ENCODE measurements at regions not wholly inside any gene's neighbourhood (a gene's known extent, or its start where the extent isn't known, plus 50 kb on each side); places are given as distances from the start of the nearest gene placed in this dataset.

GRCh38 chr17:6893382-6894205 lies 62.1 kb upstream of the TEKT1 start:
- peak in 2 of 8 experiments; percentile 31 to 39 for ATAC-seq (replicated peaks in 6 of 8)
- Histone ChIP-seq H3K27ac (no peak overlapping the region), H3K4me3 (no peak overlapping the region), H3K4me1 (replicated peaks in 1 of 2) (no peaks in the 10 kb centered on the region)
- in situ Hi-C loops (cut with MboI; ENCODE audit: low pct_unique_long_range_greater_than_20kb in 2 of 9, low sequenced_read_pairs in 9 of 9, unreplicated experiment in 9 of 9), result no loop called here
- WGBS, 10 experiments, result 6 to 80% (median 44%) methylated on average over 1 to 8 of the region's 36 CpGs; no CpG with 5 or more reads in 4 of the 10 experiments

GRCh38 chr17:6894206-6894528 lies 62.6 kb upstream of the TEKT1 start:
- WGBS, 10 experiments, result 0% methylated on average over 1 of the region's 18 CpGs; no CpG with 5 or more reads in 9 of the 10 experiments

GRCh38 chr17:6901086-6901485 lies 69.6 kb upstream of the TEKT1 start:
- ATAC-seq (replicated peaks in 6 of 8), result no peak
- 0 to 100% (median 59%) methylated on average over 1 to 3 of the region's 3 CpGs; no CpG with 5 or more reads in 2 of the 10 experiments for WGBS, 10 experiments
- no peak overlapping the region for H3K4me3 ChIP-seq
- H3K4me1 ChIP-seq (replicated peaks in 1 of 2), result no peaks in the 10 kb centered on the region
- no peak overlapping the region for H3K27ac ChIP-seq
- in situ Hi-C loops (cut with MboI; ENCODE audit: low pct_unique_long_range_greater_than_20kb in 2 of 9, low sequenced_read_pairs in 9 of 9, unreplicated experiment in 9 of 9), result loop anchor here in 1 of 9 experiments (10.0 kb wide), 1 partner anchor 104 kb away; no protein-coding TSS in a partner anchor

More at GRCh38 chr17:6894206-6894528, 62.6 kb upstream of the TEKT1 start:
- Histone ChIP-seq H3K4me3 (no peak overlapping the region), H3K4me1 (replicated peaks in 1 of 2) (no peaks in the 10 kb centered on the region), H3K27ac (no peak overlapping the region)
- in situ Hi-C loops (cut with MboI; ENCODE audit: low pct_unique_long_range_greater_than_20kb in 2 of 9, low sequenced_read_pairs in 9 of 9, unreplicated experiment in 9 of 9), result no loop called here
- ATAC-seq (replicated peaks in 6 of 8), result peak in 1 of 8 experiments; percentile 34

DNA sequence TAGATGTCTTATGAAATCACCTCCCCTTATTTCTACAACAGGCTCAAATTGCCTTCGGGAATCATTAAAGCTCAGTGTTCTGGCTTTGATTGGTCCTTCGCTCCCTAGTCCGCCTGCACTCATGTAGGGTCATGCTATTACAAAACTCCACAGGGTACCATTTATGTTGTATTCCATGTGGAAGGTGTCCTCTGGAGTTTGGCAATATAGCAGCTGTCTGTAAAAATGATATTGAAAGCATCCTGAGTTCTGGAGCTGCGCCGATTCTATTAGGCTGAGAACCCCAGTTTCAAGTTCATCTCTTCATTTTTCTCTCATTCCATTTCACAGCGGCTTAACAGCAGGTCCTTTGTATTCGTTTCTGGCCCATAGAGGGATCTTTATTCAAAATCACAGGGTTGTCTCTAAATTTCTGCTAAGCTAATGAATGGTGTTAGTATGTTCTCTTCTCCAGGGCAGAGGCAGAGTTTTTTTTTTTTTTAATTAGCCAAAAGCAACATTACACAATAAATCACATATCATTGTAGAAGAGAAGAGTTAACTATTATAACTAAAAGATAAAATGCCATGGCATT lies 71.9 kb upstream of the TEKT1 start:
- no peak overlapping the region for H3K27ac ChIP-seq
- no peak for ATAC-seq (replicated peaks in 6 of 8)
- in situ Hi-C loops (cut with MboI; ENCODE audit: low pct_unique_long_range_greater_than_20kb in 2 of 9, low sequenced_read_pairs in 9 of 9, unreplicated experiment in 9 of 9), result loop anchor here in 1 of 9 experiments (10.0 kb wide), 1 partner anchor 101 kb away; no protein-coding TSS in a partner anchor

DNA sequence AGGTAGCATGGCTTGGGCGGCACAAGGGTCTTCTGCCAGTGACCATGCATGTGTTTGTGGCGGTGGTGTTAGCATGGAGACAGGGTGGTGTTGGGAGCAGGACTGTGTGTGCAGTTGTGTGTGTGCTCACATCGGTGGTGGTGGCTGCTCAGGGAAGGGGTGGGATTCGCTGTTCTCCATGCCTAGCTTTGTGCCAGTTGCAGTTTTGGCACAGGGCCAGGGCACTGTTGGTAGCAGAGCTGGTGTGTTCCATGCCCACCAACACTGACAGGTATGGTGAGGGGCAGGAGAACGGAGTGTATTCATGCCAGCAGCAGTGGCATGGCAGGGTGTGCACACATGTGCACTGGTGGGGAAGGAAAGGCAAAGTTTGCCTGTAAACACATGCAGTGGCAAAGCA lies 77.3 kb upstream of the TEKT1 start:
- in situ Hi-C loops (cut with MboI; ENCODE audit: low pct_unique_long_range_greater_than_20kb in 2 of 9, low sequenced_read_pairs in 9 of 9, unreplicated experiment in 9 of 9), result loop anchor here in 1 of 9 experiments (10.0 kb wide), 1 partner anchor 96 kb away; no protein-coding TSS in a partner anchor
- Histone ChIP-seq H3K4me1 (replicated peaks in 1 of 2) (no peaks in the 10 kb centered on the region), H3K27ac (no peak overlapping the region), H3K4me3 (no peak overlapping the region)
- WGBS, 10 experiments, result 17 to 80% (median 60%) methylated on average over 1 to 3 of the region's 5 CpGs; no CpG with 5 or more reads in 5 of the 10 experiments
- no peak for ATAC-seq (replicated peaks in 6 of 8)

More for the DNA sequence above, 71.9 kb upstream of the TEKT1 start:
- Histone ChIP-seq H3K4me1 (replicated peaks in 1 of 2) (no peaks in the 10 kb centered on the region), H3K4me3 (no peak overlapping the region)
- WGBS, 10 experiments, result 20 to 83% (median 73%) methylated on average over 2 to 7 of the region's 7 CpGs; no CpG with 5 or more reads in 2 of the 10 experiments

- peak in 3 of 8 experiments; percentile 51 to 69 (median 62) for ATAC-seq (replicated peaks in 6 of 8)
- WGBS, 10 experiments, result 0 to 16% (median 0%) methylated on average over 2 of the region's 2 CpGs; no CpG with 5 or more reads in 1 of the 10 experiments
- no peaks in the 10 kb centered on the region for H3K4me1 ChIP-seq (replicated peaks in 1 of 2)
- no peak overlapping the region for H3K4me3 ChIP-seq
- in situ Hi-C loops (cut with MboI; ENCODE audit: low pct_unique_long_range_greater_than_20kb in 2 of 9, low sequenced_read_pairs in 9 of 9, unreplicated experiment in 9 of 9), result loop anchor here in 3 of 9 experiments (5.0 to 10.0 kb wide), 2 partner anchors 94 to 96 kb away; no protein-coding TSS in a partner anchor
- H3K27ac ChIP-seq, result no peak overlapping the region
Measured at GRCh38 chr17:6910987-6911603, 79.6 kb upstream of the TEKT1 start.

- in situ Hi-C loops (cut with MboI; ENCODE audit: low pct_unique_long_range_greater_than_20kb in 2 of 9, low sequenced_read_pairs in 9 of 9, unreplicated experiment in 9 of 9), result loop anchor here in 3 of 9 experiments (5.0 to 10.0 kb wide), 2 partner anchors 92 to 95 kb away; no protein-coding TSS in a partner anchor
- no peaks in the 10 kb centered on the region for H3K4me1 ChIP-seq (replicated peaks in 1 of 2)
- H3K4me3 ChIP-seq, result no peak overlapping the region
- WGBS, 10 experiments, result 48 to 78% (median 63%) methylated on average over 4 to 8 of the region's 13 CpGs
- ATAC-seq (replicated peaks in 6 of 8), result no peak
- no peak overlapping the region for H3K27ac ChIP-seq
Measured at GRCh38 chr17:6912110-6913051, 80.9 kb upstream of the TEKT1 start.

DNA sequence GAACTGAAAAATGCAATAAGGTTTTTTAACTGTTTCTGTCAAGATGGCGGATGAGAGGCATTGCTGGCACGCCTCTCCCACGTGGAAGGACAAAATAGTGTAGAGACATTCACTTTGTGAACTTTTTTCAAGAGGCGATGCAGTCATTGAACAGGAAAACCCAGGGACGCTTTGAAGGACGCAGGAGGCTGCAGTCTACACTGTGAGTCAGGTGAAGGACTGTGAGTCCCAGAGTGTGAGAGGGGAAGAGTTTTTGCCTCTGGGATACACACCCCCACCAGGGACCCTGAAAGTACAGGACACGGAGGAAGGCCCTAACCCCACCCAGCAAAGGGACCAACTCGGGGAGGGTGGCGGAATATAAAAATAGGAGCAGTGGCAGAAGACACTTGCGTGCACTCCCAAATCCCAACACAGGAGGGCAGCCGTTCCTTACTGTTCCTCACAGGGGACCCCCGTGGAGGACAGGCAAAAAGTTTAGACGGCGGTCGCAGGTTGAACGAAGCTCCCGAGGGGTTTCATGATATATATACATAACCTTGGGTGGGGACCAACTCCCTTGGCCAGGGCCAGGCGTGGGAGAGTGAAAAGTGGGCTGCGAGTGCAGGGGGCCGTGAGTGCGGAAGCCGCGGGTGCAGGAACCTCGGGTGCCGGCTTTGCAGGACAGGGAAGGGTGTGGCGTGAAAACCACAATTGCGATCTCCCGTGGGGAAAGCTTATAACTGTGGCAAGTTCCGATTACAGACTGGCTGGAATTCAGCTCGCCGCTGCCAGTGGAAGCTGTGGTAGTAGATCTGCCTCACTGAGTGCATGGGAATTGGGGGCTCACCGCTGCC lies 82.0 kb upstream of the ALOX12 start:
- WGBS, 10 experiments, result 1 to 78% (median 22%) methylated on average over 1 to 13 of the region's 32 CpGs
- in situ Hi-C loops (cut with MboI; ENCODE audit: low pct_unique_long_range_greater_than_20kb in 2 of 9, low sequenced_read_pairs in 9 of 9, unreplicated experiment in 9 of 9), result loop anchor here in 3 of 9 experiments (5.0 to 10.0 kb wide), 2 partner anchors 91 to 93 kb away; no protein-coding TSS in a partner anchor
- peak; percentile 29 to 93 (median 48) for ATAC-seq (replicated peaks in 6 of 8)
- Histone ChIP-seq H3K4me1 (replicated peaks in 1 of 2) (no peaks in the 10 kb centered on the region), H3K4me3 (no peak overlapping the region), H3K27ac (no peak overlapping the region)

DNA sequence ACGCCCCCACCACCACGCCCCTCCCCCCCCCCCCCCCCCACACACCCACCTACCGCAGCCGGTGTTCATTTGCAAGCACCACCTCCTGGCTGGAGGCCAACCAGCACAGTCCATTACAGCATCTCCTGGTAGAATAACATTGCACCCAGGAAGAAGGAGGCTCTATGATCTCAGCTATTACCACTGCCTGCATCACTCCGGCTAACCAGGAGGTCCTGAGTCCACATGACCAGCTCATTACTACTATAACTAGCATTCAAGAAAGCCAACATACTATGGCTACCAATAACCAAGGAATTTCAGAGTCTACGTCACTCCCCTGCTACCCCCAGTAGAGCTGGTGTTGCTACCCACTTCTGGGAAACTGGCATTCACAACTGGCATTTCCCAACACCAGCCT lies 81.1 kb upstream of the ALOX12 start:
- no peak overlapping the region for H3K4me3 ChIP-seq
- peak in 3 of 8 experiments; percentile 18 to 38 (median 36) for ATAC-seq (replicated peaks in 6 of 8)
- WGBS, 10 experiments, result 43 to 100% (median 71%) methylated on average over 1 to 2 of the region's 6 CpGs; no CpG with 5 or more reads in 6 of the 10 experiments
- H3K4me1 ChIP-seq (replicated peaks in 1 of 2), result no peaks in the 10 kb centered on the region
- in situ Hi-C loops (cut with MboI; ENCODE audit: low pct_unique_long_range_greater_than_20kb in 2 of 9, low sequenced_read_pairs in 9 of 9, unreplicated experiment in 9 of 9), result loop anchor here in 3 of 9 experiments (5.0 to 10.0 kb wide), 2 partner anchors 90 to 93 kb away; no protein-coding TSS in a partner anchor
- no peak overlapping the region for H3K27ac ChIP-seq

GRCh38 chr17:6915620-6916019 lies 80.2 kb upstream of the ALOX12 start:
- in situ Hi-C loops (cut with MboI; ENCODE audit: low pct_unique_long_range_greater_than_20kb in 2 of 9, low sequenced_read_pairs in 9 of 9, unreplicated experiment in 9 of 9), result loop anchor here in 2 of 9 experiments (10.0 kb wide), 1 partner anchor 89 kb away; no protein-coding TSS in a partner anchor
- ATAC-seq (replicated peaks in 6 of 8), result no peak
- H3K4me3 ChIP-seq, result no peak overlapping the region
- WGBS, 10 experiments, result 0 to 67% (median 60%) methylated on average over 1 to 2 of the region's 4 CpGs; no CpG with 5 or more reads in 7 of the 10 experiments
- H3K4me1 ChIP-seq (replicated peaks in 1 of 2), result no peaks in the 10 kb centered on the region
- H3K27ac ChIP-seq, result no peak overlapping the region

DNA sequence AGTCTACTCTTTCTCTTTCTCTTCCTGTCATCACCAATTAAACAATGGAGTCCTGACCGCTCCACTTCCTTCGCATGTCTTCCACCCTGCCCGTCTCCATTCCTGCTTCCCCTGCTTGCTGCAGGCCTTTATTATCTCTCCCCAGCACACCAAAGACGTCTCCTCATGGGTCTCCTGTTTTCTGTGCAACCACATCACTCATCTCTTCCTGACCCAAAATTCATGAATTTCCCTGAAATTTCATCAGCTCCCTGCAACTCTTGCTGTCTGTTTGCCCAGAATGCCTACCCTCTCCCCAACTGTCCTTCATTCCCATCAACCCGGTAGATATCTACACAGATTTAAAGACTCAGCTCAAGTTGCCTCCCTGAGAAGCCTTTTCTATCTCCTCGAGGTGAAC lies 76.7 kb upstream of the ALOX12 start:
- in situ Hi-C loops (cut with MboI; ENCODE audit: low pct_unique_long_range_greater_than_20kb in 2 of 9, low sequenced_read_pairs in 9 of 9, unreplicated experiment in 9 of 9), result loop anchor here in 2 of 9 experiments (10.0 kb wide), 1 partner anchor 86 kb away; no protein-coding TSS in a partner anchor
- 0 to 83% (median 60%) methylated on average over 1 to 6 of the region's 6 CpGs; no CpG with 5 or more reads in 1 of the 10 experiments for WGBS, 10 experiments
- H3K4me1 ChIP-seq (replicated peaks in 1 of 2), result no peaks in the 10 kb centered on the region
- H3K4me3 ChIP-seq, result no peak overlapping the region
- ATAC-seq (replicated peaks in 6 of 8), result no peak
- no peak overlapping the region for H3K27ac ChIP-seq

Data from motor neuron (in vitro differentiated cells).